ENCODE measurements at regions not wholly inside any gene's neighbourhood (a gene's known extent, or its start where the extent isn't known, plus 50 kb on each side); places are given as distances from the start of the nearest gene placed in this dataset.
"Not testable (repeated sequence)": the region's sequence is repeated elsewhere in the genome, so short reads cannot be mapped to it uniquely, and the experiment has no call there.

DNA sequence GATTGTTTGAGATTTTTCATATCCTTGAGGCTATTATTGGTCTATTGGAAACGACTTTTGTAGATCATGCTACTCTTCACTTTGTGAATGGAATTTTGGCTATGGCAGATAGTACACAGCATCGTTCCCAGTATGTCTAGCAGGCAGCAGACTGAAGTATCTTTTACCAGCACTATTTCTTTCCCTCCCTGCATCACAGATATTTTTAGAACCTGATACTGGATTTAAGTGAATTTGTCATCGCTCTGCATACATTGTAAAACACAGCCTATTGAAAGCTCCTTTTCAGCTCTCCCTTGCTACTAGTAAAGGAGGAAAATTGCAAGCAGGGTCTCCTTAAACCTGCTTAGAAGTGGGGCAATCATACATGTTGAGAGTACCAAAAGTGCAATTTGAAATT is 133.6 kb downstream of the LUZP4 start:
- Mint-ChIP-seq H3K9me3 (peaks cover 12% of the 10 kb centered on the region), H3K27me3 (ENCODE audit: low read depth, poor library complexity) (no peaks in the 10 kb centered on the region), H3K36me3 (ENCODE audit: low read depth) (peaks cover 4% of the 10 kb centered on the region), H3K4me1 (peaks cover 14% of the 10 kb centered on the region), H3K4me3 (no peak overlapping the region), H3K27ac (no peak overlapping the region)
- no peak for DNase-seq
- TF ChIP-seq, protein P1, sequence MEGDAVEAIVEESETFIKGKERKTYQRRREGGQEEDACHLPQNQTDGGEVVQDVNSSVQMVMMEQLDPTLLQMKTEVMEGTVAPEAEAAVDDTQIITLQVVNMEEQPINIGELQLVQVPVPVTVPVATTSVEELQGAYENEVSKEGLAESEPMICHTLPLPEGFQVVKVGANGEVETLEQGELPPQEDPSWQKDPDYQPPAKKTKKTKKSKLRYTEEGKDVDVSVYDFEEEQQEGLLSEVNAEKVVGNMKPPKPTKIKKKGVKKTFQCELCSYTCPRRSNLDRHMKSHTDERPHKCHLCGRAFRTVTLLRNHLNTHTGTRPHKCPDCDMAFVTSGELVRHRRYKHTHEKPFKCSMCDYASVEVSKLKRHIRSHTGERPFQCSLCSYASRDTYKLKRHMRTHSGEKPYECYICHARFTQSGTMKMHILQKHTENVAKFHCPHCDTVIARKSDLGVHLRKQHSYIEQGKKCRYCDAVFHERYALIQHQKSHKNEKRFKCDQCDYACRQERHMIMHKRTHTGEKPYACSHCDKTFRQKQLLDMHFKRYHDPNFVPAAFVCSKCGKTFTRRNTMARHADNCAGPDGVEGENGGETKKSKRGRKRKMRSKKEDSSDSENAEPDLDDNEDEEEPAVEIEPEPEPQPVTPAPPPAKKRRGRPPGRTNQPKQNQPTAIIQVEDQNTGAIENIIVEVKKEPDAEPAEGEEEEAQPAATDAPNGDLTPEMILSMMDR (IDR thresholded peaks at IDR 0.05), result no peak

DNA sequence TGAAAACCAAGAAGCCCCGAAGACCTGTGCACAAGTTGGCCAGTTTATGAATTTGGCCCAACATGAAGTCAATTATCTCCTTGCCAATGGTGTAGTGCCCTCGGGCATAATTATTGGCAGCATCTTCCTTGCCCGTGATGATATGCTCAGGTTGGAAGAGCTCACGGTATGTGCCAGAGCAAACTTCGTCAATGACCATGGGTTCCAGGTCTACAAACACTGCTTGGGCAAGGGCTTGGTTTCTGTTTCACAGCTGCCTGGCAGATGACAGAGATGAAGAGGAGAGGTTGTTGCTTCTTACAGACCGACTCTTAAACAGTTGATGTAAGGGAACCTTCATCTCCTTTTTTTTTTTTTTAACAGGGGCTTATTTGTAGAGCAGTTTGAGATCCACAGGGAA is 135.6 kb upstream of the PLS3 start:
- H3K4me3 Mint-ChIP-seq, result no peak overlapping the region
- no peak overlapping the region for H3K27ac Mint-ChIP-seq

GRCh38 chrX:115427861-115428410 is 133.0 kb upstream of the PLS3 start:
- H3K27ac Mint-ChIP-seq, result peak overlapping the region; percentile 76
- TF ChIP-seq, protein P1 (IDR thresholded peaks at IDR 0.05), result no peak
- no peaks in the 10 kb centered on the region for H3K27me3 Mint-ChIP-seq (ENCODE audit: low read depth, poor library complexity)
- no peak for DNase-seq
- H3K9me3 Mint-ChIP-seq, result peaks cover 12% of the 10 kb centered on the region
- H3K4me1 Mint-ChIP-seq, result peaks cover 13% of the 10 kb centered on the region
- H3K36me3 Mint-ChIP-seq (ENCODE audit: low read depth), result peaks cover 4% of the 10 kb centered on the region
- H3K4me3 Mint-ChIP-seq, result no peak overlapping the region

More for the DNA sequence above, 135.6 kb upstream of the PLS3 start:
- Mint-ChIP-seq H3K36me3 (ENCODE audit: low read depth) (peaks cover 4% of the 10 kb centered on the region), H3K9me3 (peaks cover 12% of the 10 kb centered on the region), H3K4me1 (peaks cover 16% of the 10 kb centered on the region), H3K27me3 (ENCODE audit: low read depth, poor library complexity) (no peaks in the 10 kb centered on the region)
- TF ChIP-seq, protein P1 (IDR thresholded peaks at IDR 0.05), result no peak
- DNase-seq, result no peak

- not testable (repeated sequence) for H3K27me3 Mint-ChIP-seq (ENCODE audit: low read depth, poor library complexity); H3K27ac Mint-ChIP-seq; DNase-seq; H3K4me3 Mint-ChIP-seq; H3K4me1 Mint-ChIP-seq; H3K9me3 Mint-ChIP-seq; H3K36me3 Mint-ChIP-seq (ENCODE audit: low read depth)
Measured at GRCh38 chrX:115434834-115435233, 126.1 kb upstream of the PLS3 start.

DNA sequence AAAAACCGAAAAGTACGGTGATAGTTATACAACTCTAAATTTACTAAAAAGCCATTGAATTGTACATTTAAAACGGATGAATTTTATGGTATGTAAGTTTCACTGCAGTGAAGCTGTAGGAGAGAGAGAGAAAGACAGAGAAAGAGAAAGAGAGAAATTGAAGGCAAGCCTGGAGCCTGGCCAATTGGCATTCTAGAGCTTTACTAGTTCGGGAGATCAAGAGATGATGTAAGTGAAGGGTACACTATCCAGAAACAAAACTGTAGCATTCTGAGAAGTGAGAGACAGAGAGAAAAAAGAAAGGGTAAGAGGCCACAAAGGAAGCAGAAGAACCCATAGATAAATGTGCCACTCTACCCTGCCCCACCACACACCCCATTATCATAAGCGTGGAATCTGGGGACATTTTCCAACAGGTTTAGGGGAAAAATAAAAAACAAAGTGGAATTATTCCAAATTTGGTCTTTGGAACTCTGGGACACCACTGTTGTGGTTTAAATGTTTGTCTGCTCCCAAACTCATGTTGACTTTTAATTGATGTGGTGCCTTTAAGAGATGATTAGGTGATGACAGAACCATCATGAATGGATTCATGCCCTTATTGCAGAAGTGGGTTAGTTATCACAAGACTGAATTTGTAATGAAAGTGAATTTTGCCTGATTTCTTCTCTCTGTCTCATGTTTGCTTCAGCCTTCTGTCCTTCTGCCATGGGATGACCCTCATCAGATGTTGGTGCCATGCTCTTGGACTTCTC is 123.0 kb upstream of the PLS3 start:
- H3K4me1 Mint-ChIP-seq, result no peaks in the 10 kb centered on the region
- H3K9me3 Mint-ChIP-seq, result peaks cover 4% of the 10 kb centered on the region
- TF ChIP-seq, protein P1 (IDR thresholded peaks at IDR 0.05), result no peak
- peak overlapping the region; percentile 37 for H3K27ac Mint-ChIP-seq
- peaks cover 3% of the 10 kb centered on the region for H3K27me3 Mint-ChIP-seq (ENCODE audit: low read depth, poor library complexity)
- DNase-seq, result no peak
- no peaks in the 10 kb centered on the region for H3K36me3 Mint-ChIP-seq (ENCODE audit: low read depth)
- H3K4me3 Mint-ChIP-seq, result no peak overlapping the region

- H3K4me1 Mint-ChIP-seq, result no peaks in the 10 kb centered on the region
- H3K27me3 Mint-ChIP-seq (ENCODE audit: low read depth, poor library complexity), result no peaks in the 10 kb centered on the region
- DNase-seq, result no peak
- H3K36me3 Mint-ChIP-seq (ENCODE audit: low read depth), result no peaks in the 10 kb centered on the region
- H3K9me3 Mint-ChIP-seq, result no peaks in the 10 kb centered on the region
- H3K27ac Mint-ChIP-seq, result no peak overlapping the region
- TF ChIP-seq, protein P1 (IDR thresholded peaks at IDR 0.05), result no peak
- H3K4me3 Mint-ChIP-seq, result no peak overlapping the region
Measured at GRCh38 chrX:115448146-115448545, 112.8 kb upstream of the PLS3 start.

Measured in nephron progenitor cell (in vitro differentiated cells).